Endothelial cell of umbilical vein (primary cell): ENCODE measurements at regions not wholly inside any gene's neighbourhood (a gene's known extent, or its start where the extent isn't known, plus 50 kb on each side); places are given as distances from the start of the nearest gene placed in this dataset.

Experiments used
- BruUV-seq: library from RNA; stranded (reverse); fragments of 400-500 nt; replicated peaks from 2 replicates; lab custom pipeline; 2021; lab: Mats Ljungman, UMichigan
- CTCF ChIA-PET: fragments of 300-600, 350-600 bp; sonication (Branson Sonifier 250); formaldehyde crosslinking; loops from one replicate; lab custom pipeline; 2021; ENCODE audit warnings: antibody characterized with exemption, inconsistent platforms; lab: Charles Lee
- POLR2A ChIA-PET: fragments of 300-600, 350-600 bp; sonication (Branson Sonifier 250); formaldehyde crosslinking; loops from one replicate; lab custom pipeline; 2021; ENCODE audit warnings: antibody characterized with exemption, inconsistent platforms; lab: Charles Lee
- DNase-seq: peaks from one replicate; pipeline ENCODE4 v3.0.0-alpha.2; 2011; ENCODE audit warnings: low read depth, low spot score
- FAIRE-seq: peaks from 2 replicates; lab custom pipeline; 2011; peaks lifted over from hg19 to GRCh38; lab: Jason Lieb, UNC
- H2AFZ ChIP-seq: 2 replicates; pipeline ENCODE4 v1.6.0; 2012; ENCODE audit warnings: low read depth, low read length, control low read depth, inconsistent platforms
- H3K27ac ChIP-seq: 2 replicates; pipeline ENCODE4 v1.5.1; 2011; ENCODE audit warnings: low read depth, mild to moderate bottlenecking, control low read depth, low read length, moderate library complexity; ENCODE audit not compliant: insufficient read depth
- H3K27me3 ChIP-seq, 2 experiments: 2 replicates each; pipeline versions ENCODE4 v1.6.0 to v1.6.1; 2011; ENCODE audit warnings: low read length in 2 of 2, mixed read lengths in 1 of 2; ENCODE audit not compliant: control insufficient read depth in 2 of 2, insufficient read depth in 2 of 2
- H3K36me3 ChIP-seq, 2 experiments: 2 replicates in 1 of 2; 3 replicates in 1 of 2; pipeline ENCODE4 v1.5.1; 2011; ENCODE audit warnings: low read length in 2 of 2, mild to moderate bottlenecking in 1 of 2, moderate library complexity in 1 of 2; ENCODE audit not compliant: control insufficient read depth in 2 of 2, insufficient read depth in 2 of 2; ENCODE audit errors: extremely low read depth in 1 of 2
- H3K4me1 ChIP-seq: 3 replicates; pipeline ENCODE4 v1.5.1; 2011; ENCODE audit warnings: mild to moderate bottlenecking, low read length; ENCODE audit not compliant: control insufficient read depth, insufficient read depth; ENCODE audit errors: extremely low read depth
- H3K4me2 ChIP-seq: 2 replicates; pipeline ENCODE4 v1.6.1; 2011; ENCODE audit warnings: low read length, control low read depth, mixed read lengths; ENCODE audit not compliant: insufficient read depth
- H3K4me3 ChIP-seq, 3 experiments: fragments of 200-600 bp in 1 of 3; sonication (generic), shearing (Covaris generic) in 1 of 3; replicated peaks in 1 of 3; 2 replicates each; pipeline ENCODE4 v1.5.1; 2011 to 2016; ENCODE audit warnings: control low read depth in 3 of 3, low read length in 3 of 3, mild to moderate bottlenecking in 2 of 3, inconsistent platforms in 1 of 3, low read depth in 1 of 3, moderate library complexity in 1 of 3; ENCODE audit not compliant: insufficient read depth in 1 of 3
- H3K79me2 ChIP-seq: 2 replicates; pipeline ENCODE4 v1.6.0; 2012; ENCODE audit warnings: low read length, inconsistent platforms; ENCODE audit not compliant: control insufficient read depth, insufficient read depth
- H3K9ac ChIP-seq: replicated peaks from 2 replicates; pipeline ENCODE3; 2011; ENCODE audit warnings: low read length, control low read depth; ENCODE audit not compliant: insufficient read depth; ENCODE audit errors: extremely low read depth
- H3K9me1 ChIP-seq: replicated peaks from 3 replicates; pipeline ENCODE4 v1.6.0; 2011; ENCODE audit warnings: mild to moderate bottlenecking, low read length; ENCODE audit not compliant: control insufficient read depth, insufficient read depth; ENCODE audit errors: extremely low read depth
- H3K9me3 ChIP-seq: replicated peaks from 2 replicates; pipeline ENCODE4 v1.5.1; 2012; ENCODE audit warnings: low read length, inconsistent platforms; ENCODE audit not compliant: control insufficient read depth, insufficient read depth
- H4K20me1 ChIP-seq: replicated peaks from 2 replicates; pipeline ENCODE3; 2011; ENCODE audit warnings: mild to moderate bottlenecking, low read length; ENCODE audit not compliant: control insufficient read depth, insufficient read depth; ENCODE audit errors: extremely low read depth
- EZH2 ChIP-seq: IDR thresholded peaks from 2 replicates; pipeline ENCODE4 v1.6.1; 2012; ENCODE audit warnings: borderline replicate concordance, low read depth, mild to moderate bottlenecking, moderate library complexity, low read length, inconsistent platforms; ENCODE audit not compliant: severe bottlenecking
- FOS ChIP-seq: IDR thresholded peaks from 2 replicates; pipeline ENCODE4 v1.6.1; 2011; ENCODE audit warnings: mild to moderate bottlenecking, low read length, moderate library complexity, borderline replicate concordance; ENCODE audit not compliant: insufficient read depth
- GATA2 ChIP-seq: IDR thresholded peaks from 2 replicates; pipeline ENCODE4 v1.7.0; 2011; ENCODE audit warnings: low read depth, mild to moderate bottlenecking, moderate library complexity, mixed read lengths, low read length; ENCODE audit not compliant: insufficient read length, insufficient read depth
- JUN ChIP-seq: IDR thresholded peaks from 2 replicates; pipeline ENCODE4 v1.6.1; 2011; ENCODE audit warnings: borderline replicate concordance, low read depth; ENCODE audit not compliant: insufficient read length, insufficient read depth
- MYC ChIP-seq: IDR thresholded peaks from one replicate; pipeline ENCODE4 v1.6.1; 2011; ENCODE audit warnings: mild to moderate bottlenecking, low read depth, low read length
- POLR2A ChIP-seq: IDR thresholded peaks from 2 replicates; pipeline ENCODE4 v1.6.1; 2012; ENCODE audit warnings: low read depth, mild to moderate bottlenecking, control low read depth, low read length
- POLR2AphosphoS5 ChIP-seq: IDR thresholded peaks from 2 replicates; pipeline ENCODE4 v1.6.1; 2012; ENCODE audit warnings: low read depth, mild to moderate bottlenecking, control low read depth, low read length, moderate library complexity; ENCODE audit not compliant: insufficient read depth
- dilution Hi-C: fragments of 300-500 bp; cut with MboI; formaldehyde crosslinking; loops from one replicate; pipeline ENCODE4 v1.15.0; 2019; ENCODE audit warnings: low sequenced_read_pairs; ENCODE audit not compliant: extremely low pct_ligation_motif_present
- intact Hi-C: fragments of 100-400 bp; cut with micrococcal nuclease; formaldehyde crosslinking; loops from one replicate; pipeline ENCODE4 v1.10.0; 2022
- TF ChIP-seq, protein P1 (sequence below): IDR thresholded peaks from 2 replicates; pipeline ENCODE4 v1.6.1; 2011; ENCODE audit not compliant: insufficient read depth, insufficient read length
- TF ChIP-seq, protein P2 (sequence below), 2 donors: IDR thresholded peaks; 1 replicate in 1 of 2; 2 replicates in 1 of 2; pipeline ENCODE4 v1.5.1; 2011; ENCODE audit warnings: low read length in 2 of 2, mild to moderate bottlenecking in 2 of 2, moderate library complexity in 2 of 2, control low read depth in 1 of 2, inconsistent platforms in 1 of 2, low read depth in 1 of 2; ENCODE audit not compliant: insufficient read depth in 1 of 2; ENCODE audit errors: extremely low read depth in 1 of 2

DNA sequence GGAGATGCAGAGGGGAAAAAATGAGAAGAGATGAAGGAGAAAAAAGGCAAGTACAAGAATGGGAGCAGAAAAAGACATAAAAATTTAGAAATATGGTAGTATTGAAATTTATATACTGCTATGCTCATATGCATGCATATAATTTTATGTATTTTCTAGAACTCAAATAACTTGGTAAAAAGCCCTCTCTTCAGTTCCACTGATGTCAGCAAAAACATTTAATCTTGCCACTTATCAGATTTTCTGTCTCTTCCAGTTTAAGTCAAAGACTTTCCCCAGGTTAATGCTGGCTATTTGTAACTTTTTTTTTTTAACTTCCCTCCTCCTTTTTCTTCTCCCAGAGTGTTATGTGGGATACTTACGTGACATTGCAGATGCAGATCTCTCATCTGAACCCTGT is 617.5 kb upstream of the CPEB2 start:
- POLR2A ChIA-PET: no interaction called here
- BruUV-seq: no TSS peak

More for the DNA sequence above, 617.5 kb upstream of the CPEB2 start:
- Histone ChIP-seq H3K79me2 (no peaks in the 10 kb centered on the region), H3K4me1 (no peaks in the 10 kb centered on the region), H3K36me3 (no peaks in the 10 kb centered on the region), H3K9me1 (no peaks in the 10 kb centered on the region), H3K27ac (no peak overlapping the region), H3K4me2 (no peak overlapping the region), H3K27me3 (no peaks in the 10 kb centered on the region), H2AFZ (no peak overlapping the region), H3K9me3 (no peaks in the 10 kb centered on the region), H4K20me1 (no peaks in the 10 kb centered on the region), H3K4me3 (no peak overlapping the region), H3K9ac (no peak overlapping the region)
- no peak for TF ChIP-seq MYC
- no peak for TF ChIP-seq POLR2A
- no peak for TF ChIP-seq POLR2AphosphoS5
- TF ChIP-seq, protein P1, sequence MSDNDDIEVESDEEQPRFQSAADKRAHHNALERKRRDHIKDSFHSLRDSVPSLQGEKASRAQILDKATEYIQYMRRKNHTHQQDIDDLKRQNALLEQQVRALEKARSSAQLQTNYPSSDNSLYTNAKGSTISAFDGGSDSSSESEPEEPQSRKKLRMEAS: no peak
- no peak for TF ChIP-seq JUN
- no peak for TF ChIP-seq GATA2
- TF ChIP-seq, protein P2, sequence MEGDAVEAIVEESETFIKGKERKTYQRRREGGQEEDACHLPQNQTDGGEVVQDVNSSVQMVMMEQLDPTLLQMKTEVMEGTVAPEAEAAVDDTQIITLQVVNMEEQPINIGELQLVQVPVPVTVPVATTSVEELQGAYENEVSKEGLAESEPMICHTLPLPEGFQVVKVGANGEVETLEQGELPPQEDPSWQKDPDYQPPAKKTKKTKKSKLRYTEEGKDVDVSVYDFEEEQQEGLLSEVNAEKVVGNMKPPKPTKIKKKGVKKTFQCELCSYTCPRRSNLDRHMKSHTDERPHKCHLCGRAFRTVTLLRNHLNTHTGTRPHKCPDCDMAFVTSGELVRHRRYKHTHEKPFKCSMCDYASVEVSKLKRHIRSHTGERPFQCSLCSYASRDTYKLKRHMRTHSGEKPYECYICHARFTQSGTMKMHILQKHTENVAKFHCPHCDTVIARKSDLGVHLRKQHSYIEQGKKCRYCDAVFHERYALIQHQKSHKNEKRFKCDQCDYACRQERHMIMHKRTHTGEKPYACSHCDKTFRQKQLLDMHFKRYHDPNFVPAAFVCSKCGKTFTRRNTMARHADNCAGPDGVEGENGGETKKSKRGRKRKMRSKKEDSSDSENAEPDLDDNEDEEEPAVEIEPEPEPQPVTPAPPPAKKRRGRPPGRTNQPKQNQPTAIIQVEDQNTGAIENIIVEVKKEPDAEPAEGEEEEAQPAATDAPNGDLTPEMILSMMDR (IDR thresholded peaks at IDR 0.05; ENCODE audit: extremely low read depth in 1 of 2, insufficient read depth in 1 of 2, low read depth in 1 of 2, low read length in 2 of 2): no peak
- TF ChIP-seq EZH2: no peak
- no peak for TF ChIP-seq FOS
- intact Hi-C loops (no loop called here), dilution Hi-C loops (no loop called here)
- FAIRE-seq: no peak
- DNase-seq: no peak
- CTCF ChIA-PET: no interaction called here
